Astrocyte (in vitro differentiated cells and primary cell): ENCODE measurements at regions not wholly inside any gene's neighbourhood (a gene's known extent, or its start where the extent isn't known, plus 50 kb on each side); places are given as distances from the start of the nearest gene placed in this dataset.

Source experiments
- CTCF ChIP-seq: IDR thresholded peaks from 2 replicates; pipeline ENCODE4 v1.5.1; 2011; ENCODE audit warnings: low read depth, mild to moderate bottlenecking, inconsistent platforms, low read length, moderate library complexity; ENCODE audit not compliant: insufficient read depth
- EZH2 ChIP-seq: IDR thresholded peaks from 2 replicates; pipeline ENCODE4 v1.6.1; 2012; ENCODE audit warnings: mild to moderate bottlenecking, low read length, inconsistent platforms; ENCODE audit not compliant: insufficient read depth

- TF ChIP-seq EZH2 = no peak
- TF ChIP-seq CTCF = no peak
Observed at GRCh38 chr6:77987035-77987384, 334.2 kb downstream of the MEI4 start.
